NCI-H510A treated with DMSO at 0.1 percent for 48 hours (cell line): ENCODE measurements at regions not wholly inside any gene's neighbourhood (a gene's known extent, or its start where the extent isn't known, plus 50 kb on each side); places are given as distances from the start of the nearest gene placed in this dataset.
A peak's percentile ranks its signal among the peaks of the same experiment; 100 is the strongest.
"Not testable (repeated sequence)": the region's sequence is repeated elsewhere in the genome, so short reads cannot be mapped to it uniquely, and the experiment has no call there.

Source experiments
- DNase-seq: peaks from one replicate; lab custom pipeline; 2025; lab: John Stamatoyannopoulos, UW

DNA sequence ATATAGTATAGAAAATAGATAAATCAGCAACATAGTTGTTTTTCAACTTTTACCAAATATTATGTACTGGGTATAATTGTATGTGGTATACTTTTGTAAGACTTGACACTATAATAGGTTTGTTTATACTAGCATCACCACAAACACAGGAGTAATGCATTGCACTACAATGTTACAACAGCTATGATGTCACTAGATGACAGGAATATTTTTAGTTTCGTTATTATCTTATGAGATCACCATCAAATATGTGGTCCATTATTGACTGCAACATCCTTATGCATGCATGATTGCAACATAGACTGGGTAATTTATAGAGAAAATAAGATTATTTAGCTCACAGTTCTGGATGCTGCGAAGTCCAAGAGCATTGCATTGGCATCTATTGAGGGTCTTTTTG lies 678.4 kb upstream of the ZNF804A start:
- DNase-seq = no peak

- DNase-seq = no peak
Observed at GRCh38 chr2:183925281-183925680, 673.0 kb upstream of the ZNF804A start.

DNA sequence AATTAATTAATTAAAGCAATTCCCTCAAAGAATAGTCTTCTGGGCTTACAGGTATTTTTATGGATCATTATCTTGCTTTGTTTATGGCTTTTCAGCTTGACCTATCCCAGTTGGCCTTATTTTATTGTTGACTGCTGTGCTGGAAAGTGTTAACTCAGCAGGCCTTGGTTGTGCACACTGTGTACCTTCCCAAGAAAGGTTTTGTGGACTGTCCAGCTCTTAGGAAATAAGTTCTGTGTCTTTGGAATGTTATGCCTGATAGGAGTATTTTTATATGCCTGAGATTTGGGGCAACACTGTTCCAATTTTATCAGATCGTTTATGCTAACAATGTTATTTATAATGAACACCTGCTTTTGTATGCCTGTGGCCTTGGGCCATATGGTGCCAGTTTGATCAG lies 671.9 kb upstream of the ZNF804A start:
- no peak for DNase-seq

GRCh38 chr2:183927406-183928325 lies 670.7 kb upstream of the ZNF804A start:
- DNase-seq = no peak

DNA sequence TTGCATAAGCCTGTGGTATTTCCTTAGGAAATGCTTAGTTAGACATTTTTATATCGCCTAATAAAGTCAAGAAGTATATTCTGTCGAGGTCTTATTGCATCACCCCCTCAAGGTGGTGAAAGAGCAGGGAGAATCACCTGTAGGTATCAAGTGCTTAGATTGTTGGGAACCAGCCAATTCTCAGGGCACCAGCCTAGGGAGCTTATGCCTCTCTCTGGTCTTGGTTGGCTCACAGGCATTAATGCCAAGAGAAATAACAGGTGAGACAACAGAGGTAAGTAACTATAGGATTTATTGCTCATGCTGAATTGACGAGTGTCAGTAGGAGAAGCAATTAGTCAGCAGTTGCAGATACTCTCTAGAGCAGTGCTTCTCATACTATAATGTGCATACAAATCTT lies 663.3 kb upstream of the ZNF804A start:
- DNase-seq = peak; percentile 82

DNA sequence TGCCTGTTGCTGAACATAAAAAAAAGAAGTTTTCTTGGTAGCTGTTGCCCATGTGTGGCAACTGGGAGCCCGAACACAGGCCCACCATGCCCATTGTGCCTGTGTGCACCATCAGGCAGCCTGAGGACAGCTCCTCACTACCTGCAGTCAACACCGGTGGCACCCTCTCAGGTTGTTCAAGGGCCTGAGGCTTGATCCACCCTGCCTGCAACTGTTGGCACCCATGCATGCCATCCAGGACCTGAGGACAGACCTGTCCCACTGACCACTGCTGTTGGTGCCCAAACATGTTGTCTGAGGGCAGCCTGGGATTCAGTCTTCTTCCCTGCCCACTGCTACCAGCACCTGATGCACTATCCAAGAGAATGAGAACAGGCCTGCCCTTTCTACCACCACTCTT lies 661.1 kb upstream of the ZNF804A start:
- DNase-seq = no peak

- no peak for DNase-seq
Observed at GRCh38 chr2:183946193-183946592, 652.1 kb upstream of the ZNF804A start.

DNA sequence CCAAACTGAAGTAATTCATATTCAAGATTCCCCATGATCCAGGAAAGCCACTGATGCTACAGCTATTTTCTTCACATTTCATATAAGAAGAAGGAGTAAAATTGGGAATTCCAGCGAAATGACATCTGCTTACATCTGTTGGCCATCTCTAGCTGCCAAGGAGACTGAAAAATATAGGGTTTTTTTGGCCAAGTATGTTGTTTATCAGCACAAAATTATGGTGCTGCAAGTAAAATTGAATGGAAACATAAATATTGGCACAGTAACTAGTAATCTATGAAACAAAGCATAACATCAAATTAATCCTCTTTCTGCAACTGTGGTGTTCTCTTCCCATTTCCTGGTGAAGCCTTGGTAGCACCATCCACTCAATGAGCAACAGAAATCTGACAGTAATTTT lies 649.5 kb upstream of the ZNF804A start:
- DNase-seq = no peak

GRCh38 chr2:183950673-183951072 lies 647.7 kb upstream of the ZNF804A start:
- DNase-seq = no peak

DNA sequence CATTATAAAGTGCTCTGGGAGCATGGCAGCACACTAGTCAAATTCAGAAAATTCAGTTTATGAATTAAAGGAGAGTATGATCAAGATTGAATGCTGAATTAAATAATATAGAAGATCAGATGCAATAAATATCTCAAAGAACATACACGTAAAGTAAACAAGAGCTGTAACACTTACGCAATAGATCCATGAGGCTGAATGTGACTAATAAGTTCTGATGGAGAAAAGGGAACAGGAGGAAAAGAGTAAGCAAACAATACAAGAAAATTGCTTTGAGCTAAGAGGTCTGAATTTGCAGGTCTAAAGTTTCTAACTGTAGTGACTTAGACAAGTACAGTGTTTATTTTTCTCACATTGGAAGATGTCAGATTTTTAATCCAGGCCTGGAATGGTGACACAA lies 646.7 kb upstream of the ZNF804A start:
- no peak for DNase-seq

DNA sequence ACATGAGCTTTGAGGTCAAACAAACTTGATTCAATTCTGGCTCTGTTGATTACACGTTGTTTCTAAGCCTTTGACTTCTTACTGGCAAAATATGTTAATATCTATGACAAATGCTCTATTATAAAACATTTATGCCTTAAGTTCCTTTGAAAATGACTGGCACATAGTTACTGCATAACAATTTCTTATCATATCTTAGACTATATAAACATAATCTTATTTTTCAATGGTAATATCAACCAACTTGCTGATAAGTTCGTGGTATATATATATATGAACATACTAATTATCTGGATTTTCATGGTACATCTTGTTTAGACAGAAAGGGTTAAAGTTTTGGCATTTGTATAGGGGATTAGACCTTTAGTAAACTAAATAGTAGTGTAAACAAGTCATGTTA lies 645.6 kb upstream of the ZNF804A start:
- DNase-seq = no peak

DNA sequence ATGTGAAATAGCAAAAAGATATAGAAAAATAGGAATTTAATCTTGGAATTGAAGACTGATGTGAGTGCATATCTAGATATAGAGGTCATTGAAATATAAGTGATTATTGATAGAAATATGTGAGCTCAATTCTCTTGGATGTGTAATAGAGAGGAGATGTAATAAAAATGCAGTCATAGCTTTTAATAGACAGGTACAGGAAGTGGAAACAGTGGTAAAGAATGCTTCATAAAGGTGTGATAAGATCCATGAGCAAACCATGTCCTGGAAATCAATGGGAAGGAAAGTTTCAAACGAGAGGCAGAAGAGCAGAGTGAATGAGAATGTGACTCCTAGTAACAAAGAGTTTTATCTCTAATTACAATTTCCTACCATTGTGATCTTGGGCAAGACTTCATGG lies 634.7 kb upstream of the ZNF804A start:
- DNase-seq = no peak

DNA sequence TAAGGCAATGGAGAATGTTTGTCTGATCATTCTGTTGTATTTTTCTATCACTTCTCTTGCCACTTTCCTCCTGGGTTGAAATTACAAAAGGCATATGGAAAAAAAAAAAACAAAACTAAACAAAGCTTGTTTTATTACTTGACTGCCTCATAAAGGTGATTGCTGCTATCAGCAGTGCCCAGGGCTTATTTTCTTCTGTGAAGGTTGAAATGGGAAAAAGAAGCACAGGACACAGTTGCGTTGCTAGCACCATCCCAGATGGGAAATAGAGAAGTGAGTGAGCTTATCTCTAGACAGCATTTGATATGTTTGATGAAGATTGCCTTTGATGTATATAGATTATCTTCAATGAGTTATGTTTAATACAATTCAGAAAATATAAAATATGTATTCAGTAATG lies 633.8 kb upstream of the ZNF804A start:
- no peak for DNase-seq

- no peak for DNase-seq
Observed at GRCh38 chr2:183967756-183968155, 630.6 kb upstream of the ZNF804A start.

- DNase-seq = not testable (repeated sequence)
Observed at GRCh38 chr2:183975676-183976075, 622.7 kb upstream of the ZNF804A start.

GRCh38 chr2:183984871-183985270 lies 613.5 kb upstream of the ZNF804A start:
- no peak for DNase-seq

GRCh38 chr2:183991968-183992367 lies 606.4 kb upstream of the ZNF804A start:
- DNase-seq = no peak

DNA sequence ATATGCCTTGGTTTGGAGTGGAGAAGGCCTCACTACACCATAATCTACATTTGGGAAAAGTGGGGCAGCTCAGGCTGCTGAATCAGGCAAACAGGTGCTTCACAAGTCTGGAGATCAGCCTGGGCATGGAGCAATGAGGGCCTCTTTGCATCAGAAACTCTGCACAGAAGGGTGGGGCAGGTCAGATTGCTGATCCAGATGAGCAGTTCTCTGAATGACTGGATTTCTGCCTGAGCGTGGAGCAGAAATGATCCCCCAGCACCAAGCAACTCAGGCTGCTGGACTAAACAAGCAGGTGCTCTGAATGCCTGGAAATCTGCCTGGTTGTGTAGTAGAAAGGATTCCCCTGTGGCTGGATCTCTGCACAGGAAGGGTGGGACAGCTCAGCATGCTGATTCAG lies 605.3 kb upstream of the ZNF804A start:
- DNase-seq = no peak

GRCh38 chr2:183995632-183996031 lies 602.7 kb upstream of the ZNF804A start:
- DNase-seq = peak; percentile 32

DNA sequence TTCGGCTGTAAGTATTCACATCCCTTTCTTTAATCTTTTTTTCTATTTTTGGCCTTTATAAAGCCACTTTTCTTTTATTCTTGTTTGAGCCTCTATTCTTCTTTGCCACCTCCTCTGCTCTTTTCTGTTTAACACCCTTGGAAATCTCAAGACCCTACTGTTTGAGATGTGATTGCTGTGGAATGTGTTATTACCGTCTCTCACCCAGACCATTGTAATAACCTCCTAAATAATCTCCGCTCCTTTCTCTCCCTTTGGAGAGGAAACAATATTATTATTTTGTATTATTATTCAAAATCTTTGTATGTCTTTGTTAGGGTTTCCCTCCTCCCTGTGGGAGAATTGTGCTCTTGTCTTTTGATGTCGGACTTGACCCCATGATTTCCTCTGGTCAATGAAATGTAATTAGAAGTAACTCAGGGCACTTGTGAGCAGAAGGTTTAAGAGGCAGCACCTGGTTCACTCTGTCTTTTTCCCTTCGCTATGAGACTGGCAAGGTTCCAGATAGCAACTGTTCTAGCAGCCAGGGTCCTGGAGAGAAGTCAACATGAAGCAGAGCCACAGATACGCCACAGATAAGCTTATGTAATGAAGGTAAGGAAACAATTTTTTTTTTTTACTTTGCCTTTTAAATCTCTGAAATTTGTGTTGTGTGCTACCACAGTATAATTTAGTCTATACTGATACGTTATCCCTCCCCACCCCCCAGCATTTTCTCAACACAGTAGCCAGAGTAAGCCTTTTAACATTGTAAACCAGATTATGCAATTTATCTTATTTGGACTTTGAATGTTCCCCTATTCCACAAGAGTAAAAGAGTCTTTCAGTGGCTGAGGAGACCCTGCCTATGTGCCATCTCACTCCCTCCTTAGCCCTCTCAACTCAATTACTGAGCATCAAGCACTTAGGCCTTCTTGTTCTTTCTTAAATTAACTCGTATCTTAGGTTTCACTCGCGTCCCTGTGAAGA lies 601.2 kb upstream of the ZNF804A start:
- peak; percentile 89 for DNase-seq

- DNase-seq = no peak
Observed at GRCh38 chr2:183998041-183998796, 600.1 kb upstream of the ZNF804A start.

- DNase-seq = no peak
Observed at GRCh38 chr2:183998797-183999190, 599.5 kb upstream of the ZNF804A start.
